ENCODE measurements at regions not wholly inside any gene's neighbourhood (a gene's known extent, or its start where the extent isn't known, plus 50 kb on each side); places are given as distances from the start of the nearest gene placed in this dataset.
"Not testable (repeated sequence)": the region's sequence is repeated elsewhere in the genome, so short reads cannot be mapped to it uniquely, and the experiment has no call there.

GRCh38 chr16:21372162-21372835 is 94.2 kb upstream of the CRYM start:
- H3K4me1 ChIP-seq (ENCODE audit: low read depth); H3K4me3 ChIP-seq; H3K36me3 ChIP-seq (ENCODE audit: low read depth); intact Hi-C loops (cut with DNase I, micrococcal nuclease); H3K9me3 ChIP-seq; ATAC-seq; DNase-seq: not testable (repeated sequence)

- ATAC-seq; H3K4me1 ChIP-seq (ENCODE audit: low read depth); intact Hi-C loops (cut with DNase I, micrococcal nuclease); DNase-seq; H3K4me3 ChIP-seq; H3K9me3 ChIP-seq; H3K36me3 ChIP-seq (ENCODE audit: low read depth): not testable (repeated sequence)
Observed at GRCh38 chr16:21370791-21371190, 92.7 kb upstream of the CRYM start.

- H3K4me1 ChIP-seq (ENCODE audit: low read depth); ATAC-seq; intact Hi-C loops (cut with DNase I, micrococcal nuclease); H3K4me3 ChIP-seq; H3K36me3 ChIP-seq (ENCODE audit: low read depth); H3K9me3 ChIP-seq; DNase-seq: not testable (repeated sequence)
Observed at GRCh38 chr16:21368973-21369942, 91.2 kb upstream of the CRYM start.

- H3K9me3 ChIP-seq; H3K4me1 ChIP-seq (ENCODE audit: low read depth); intact Hi-C loops (cut with DNase I, micrococcal nuclease); H3K36me3 ChIP-seq (ENCODE audit: low read depth); H3K4me3 ChIP-seq; DNase-seq; ATAC-seq: not testable (repeated sequence)
Observed at GRCh38 chr16:21367733-21368421, 89.8 kb upstream of the CRYM start.

GRCh38 chr16:21366998-21367397 is 88.9 kb upstream of the CRYM start:
- H3K36me3 ChIP-seq (ENCODE audit: low read depth); H3K4me3 ChIP-seq; ATAC-seq; intact Hi-C loops (cut with DNase I, micrococcal nuclease); DNase-seq; H3K9me3 ChIP-seq; H3K4me1 ChIP-seq (ENCODE audit: low read depth): not testable (repeated sequence)

GRCh38 chr16:21365541-21365940 is 87.5 kb upstream of the CRYM start:
- ATAC-seq; H3K9me3 ChIP-seq; H3K4me1 ChIP-seq (ENCODE audit: low read depth); H3K36me3 ChIP-seq (ENCODE audit: low read depth); DNase-seq; intact Hi-C loops (cut with DNase I, micrococcal nuclease); H3K4me3 ChIP-seq: not testable (repeated sequence)

GRCh38 chr16:21363550-21364223 is 85.6 kb upstream of the CRYM start:
- ATAC-seq = peak; percentile 40
- intact Hi-C loops (cut with DNase I, micrococcal nuclease); H3K9me3 ChIP-seq; H3K4me1 ChIP-seq (ENCODE audit: low read depth); DNase-seq; H3K36me3 ChIP-seq (ENCODE audit: low read depth); H3K4me3 ChIP-seq: not testable (repeated sequence)

- H3K9me3 ChIP-seq; H3K4me1 ChIP-seq (ENCODE audit: low read depth); H3K36me3 ChIP-seq (ENCODE audit: low read depth); DNase-seq; intact Hi-C loops (cut with DNase I, micrococcal nuclease); H3K4me3 ChIP-seq; ATAC-seq: not testable (repeated sequence)
Observed at GRCh38 chr16:21361612-21362227, 83.6 kb upstream of the CRYM start.

GRCh38 chr16:21361045-21361444 is 83.0 kb upstream of the CRYM start:
- H3K4me1 ChIP-seq (ENCODE audit: low read depth); H3K36me3 ChIP-seq (ENCODE audit: low read depth); ATAC-seq; intact Hi-C loops (cut with DNase I, micrococcal nuclease); DNase-seq; H3K9me3 ChIP-seq; H3K4me3 ChIP-seq: not testable (repeated sequence)

GRCh38 chr16:21359513-21359912 is 81.4 kb upstream of the CRYM start:
- ATAC-seq; H3K9me3 ChIP-seq; H3K36me3 ChIP-seq (ENCODE audit: low read depth); DNase-seq; H3K4me3 ChIP-seq; intact Hi-C loops (cut with DNase I, micrococcal nuclease); H3K4me1 ChIP-seq (ENCODE audit: low read depth): not testable (repeated sequence)

GRCh38 chr16:21358261-21358795 is 80.2 kb upstream of the CRYM start:
- H3K4me1 ChIP-seq (ENCODE audit: low read depth); H3K9me3 ChIP-seq; H3K36me3 ChIP-seq (ENCODE audit: low read depth); H3K4me3 ChIP-seq; intact Hi-C loops (cut with DNase I, micrococcal nuclease): not testable (repeated sequence)
- DNase-seq (peak in 1 of 3 donors; percentile 61), ATAC-seq (peak; percentile 68)

- ATAC-seq = peak; percentile 39
- DNase-seq, H3K9me3 ChIP-seq: not testable (repeated sequence)
Observed at GRCh38 chr16:21356308-21356707, 78.2 kb upstream of the CRYM start.

GRCh38 chr16:21351433-21351832 is 73.3 kb upstream of the CRYM start:
- intact Hi-C loops (cut with DNase I, micrococcal nuclease); ATAC-seq; H3K9me3 ChIP-seq; H3K4me3 ChIP-seq; H3K4me1 ChIP-seq (ENCODE audit: low read depth); DNase-seq; H3K36me3 ChIP-seq (ENCODE audit: low read depth): not testable (repeated sequence)

More at GRCh38 chr16:21356308-21356707, 78.2 kb upstream of the CRYM start:
- H3K4me3 ChIP-seq; intact Hi-C loops (cut with DNase I, micrococcal nuclease); H3K4me1 ChIP-seq (ENCODE audit: low read depth); H3K36me3 ChIP-seq (ENCODE audit: low read depth): not testable (repeated sequence)
